K562 (cell line): ENCODE measurements at regions not wholly inside any gene's neighbourhood (a gene's known extent, or its start where the extent isn't known, plus 50 kb on each side); places are given as distances from the start of the nearest gene placed in this dataset.

Source experiments
- ATAC-seq: fragments of 200-7000 bp; cut with Tn5 transposase; 3 replicates; pipeline ENCODE4 v1.9.1; 2020; ENCODE audit warnings: moderate library complexity
- BruUV-seq: library from RNA; stranded (reverse); fragments of 400-500 nt; replicated peaks from 2 replicates; lab custom pipeline; 2021; lab: Mats Ljungman, UMichigan
- CTCF ChIA-PET: fragments of 300-600 bp; formaldehyde crosslinking; extraction: SDS; loops from one replicate; lab custom pipeline; 2021; ENCODE audit warnings: low intra/inter-chr PET ratio; lab: Yijun Ruan, JAX
- POLR2A ChIA-PET: fragments of 300-600, 350-650 bp; sonication (Branson Sonifier 250); formaldehyde crosslinking; extraction: SDS; loops from one replicate; lab custom pipeline; 2021; ENCODE audit warnings: antibody characterized with exemption, inconsistent platforms; lab: Yijun Ruan, JAX
- DNase-seq, 4 experiments: peaks; one replicate each; pipeline versions ENCODE4 v3.0.0 to v3.0.0-alpha.2; 2011 to 2018; ENCODE audit warnings: low spot score in 3 of 4, mixed read lengths in 3 of 4; ENCODE audit errors: extremely low read depth in 1 of 4
- FAIRE-seq: peaks from 2 replicates; lab custom pipeline; 2011; peaks lifted over from hg19 to GRCh38; lab: Jason Lieb, UNC
- H2AFZ ChIP-seq: 2 replicates; pipeline ENCODE4 v1.6.0; 2011; ENCODE audit warnings: low read depth, low read length, control low read depth, inconsistent platforms
- H3K27ac ChIP-seq: fragments of 200-600 bp; 3 replicates; pipeline ENCODE4 v1.8.0; 2011; ENCODE audit warnings: low read depth, mild to moderate bottlenecking, control low read depth, inconsistent platforms, low read length, moderate library complexity, mixed read lengths; ENCODE audit errors: extremely low read depth
- H3K27me3 ChIP-seq, 2 experiments: fragments of 300-600 bp in 1 of 2; 2 replicates in 1 of 2; 3 replicates in 1 of 2; pipeline versions ENCODE4 v1.6.0 to v1.8.0; 2011; ENCODE audit warnings: inconsistent platforms in 2 of 2, low read length in 2 of 2, mild to moderate bottlenecking in 1 of 2, mixed read lengths in 1 of 2, moderate library complexity in 1 of 2; ENCODE audit not compliant: control insufficient read depth in 2 of 2, insufficient read depth in 2 of 2
- H3K36me3 ChIP-seq: fragments of 300-600 bp; 3 replicates; pipeline ENCODE4 v1.8.0; 2011; ENCODE audit warnings: mild to moderate bottlenecking, low read length, inconsistent platforms; ENCODE audit not compliant: control insufficient read depth, insufficient read depth
- H3K4me1 ChIP-seq, 2 experiments: fragments of 200-600 bp in 1 of 2; replicated peaks in 1 of 2; 2 replicates in 1 of 2; 3 replicates in 1 of 2; pipeline versions ENCODE4 v1.5.1 to v1.8.0; 2011; ENCODE audit warnings: inconsistent platforms in 2 of 2, low read length in 2 of 2, mild to moderate bottlenecking in 1 of 2, mixed read lengths in 1 of 2, moderate library complexity in 1 of 2; ENCODE audit not compliant: control insufficient read depth in 2 of 2, insufficient read depth in 2 of 2
- H3K4me2 ChIP-seq: 2 replicates; pipeline ENCODE4 v1.6.1; 2011; ENCODE audit warnings: low read length, control low read depth, inconsistent platforms, mixed read lengths; ENCODE audit not compliant: insufficient read depth
- H3K4me3 ChIP-seq: fragments of 200-600 bp; sonication (generic), shearing (Covaris generic); 2 replicates; pipeline ENCODE4 v1.5.1; 2016; ENCODE audit warnings: control low read depth, inconsistent platforms
- H3K79me2 ChIP-seq: fragments of 200-600 bp; 3 replicates; pipeline ENCODE4 v1.8.0; 2011; ENCODE audit warnings: low read length, inconsistent platforms; ENCODE audit not compliant: control insufficient read depth, insufficient read depth
- H3K9ac ChIP-seq, 2 experiments: 2 replicates each; pipeline versions ENCODE4 v1.6.0 to v1.6.1; 2011; ENCODE audit warnings: low read depth in 2 of 2, low read length in 2 of 2, control low read depth in 1 of 2, inconsistent platforms in 1 of 2, mild to moderate bottlenecking in 1 of 2, mixed read lengths in 1 of 2; ENCODE audit not compliant: insufficient read depth in 1 of 2
- H3K9me1 ChIP-seq: one replicate; pipeline ENCODE4 v1.6.0; 2011; ENCODE audit warnings: inconsistent platforms, mild to moderate bottlenecking, low read length, moderate library complexity; ENCODE audit not compliant: control insufficient read depth, insufficient read depth
- H3K9me3 ChIP-seq: replicated peaks from 2 replicates; pipeline ENCODE4 v1.5.1; 2011; ENCODE audit warnings: low read depth, low read length, inconsistent platforms; ENCODE audit not compliant: control insufficient read depth, insufficient read depth
- H4K20me1 ChIP-seq: replicated peaks from 2 replicates; pipeline ENCODE4 v1.6.1; 2011; ENCODE audit warnings: low read length, inconsistent platforms, mixed read lengths; ENCODE audit not compliant: control insufficient read depth, insufficient read depth
- BCL6 ChIP-seq: fragments of 250-450 bp; sonication (Bioruptor Pico); IDR thresholded peaks from 2 replicates; pipeline ENCODE4 v1.4.0; 2020
- BCOR ChIP-seq: fragments of 450-650 bp; IDR thresholded peaks from 2 replicates; pipeline ENCODE4 v1.6.1; 2016
- HNRNPUL1 ChIP-seq: fragments of 200-400 bp; formaldehyde crosslinking; IDR thresholded peaks from 2 replicates; pipeline ENCODE4 v1.6.1; 2017; ENCODE audit warnings: low read length
- KLF16 ChIP-seq: IDR thresholded peaks from 2 replicates; pipeline ENCODE4 v1.6.1; 2016; ENCODE audit warnings: antibody characterized with exemption
- KLF6 ChIP-seq: fragments of 250-450 bp; sonication (Bioruptor Pico); IDR thresholded peaks from 2 replicates; pipeline ENCODE4 v1.4.0; 2020; ENCODE audit warnings: mild to moderate bottlenecking, moderate library complexity, borderline replicate concordance
- SMAD3 ChIP-seq: fragments of 450-650 bp; formaldehyde crosslinking; conservative IDR thresholded peaks from 2 replicates; pipeline ENCODE4 v1.4.0; 2020; ENCODE audit warnings: mild to moderate bottlenecking
- SNRNP70 ChIP-seq: fragments of 200-400 bp; formaldehyde crosslinking; optimal IDR thresholded peaks from 2 replicates; pipeline ENCODE3; 2017; ENCODE audit warnings: low read depth, low read length
- SP2 ChIP-seq: IDR thresholded peaks from 2 replicates; pipeline ENCODE4 v1.6.1; 2011; ENCODE audit warnings: mild to moderate bottlenecking, low read depth, low read length, moderate library complexity; ENCODE audit not compliant: poor library complexity, severe bottlenecking; ENCODE audit errors: extremely low read depth
- TCF7L2 ChIP-seq: fragments of 150-350 bp; IDR thresholded peaks from 2 replicates; pipeline ENCODE4 v1.6.1; 2016; ENCODE audit warnings: low read depth, mild to moderate bottlenecking, low read length, moderate library complexity
- ZNF197 ChIP-seq: fragments of 200-800 bp; sonication (Bioruptor generic); IDR thresholded peaks from 2 replicates; pipeline ENCODE4 v1.6.1; 2016; ENCODE audit warnings: low read depth, missing genetic modification characterization, missing compliant biosample characterization
- WGBS: fragments of 100-300 bp; shearing (Covaris generic); methylation state at CpG from one replicate; pipeline ENCODE4 v1.1.6; 2016; ENCODE audit warnings: low coverage, mixed read lengths; ENCODE audit not compliant: insufficient coverage; ENCODE audit errors: missing lambda C conversion rate; 5-methylcytosine and 5-hydroxymethylcytosine counted together
- in situ Hi-C: fragments of 300-500 bp; cut with MboI; formaldehyde crosslinking; loops from 4 replicates; pipeline ENCODE4 v1.15.0; 2018; ENCODE audit warnings: inconsistent platforms, mixed read lengths
- intact Hi-C: fragments of 100-400 bp; cut with micrococcal nuclease; formaldehyde crosslinking; loops from 2 replicates; pipeline ENCODE4 v1.14.2; 2022
- TF ChIP-seq, protein P1 (sequence below): fragments of 450-650 bp; IDR thresholded peaks from 2 replicates; pipeline ENCODE4 v1.6.1; 2017; ENCODE audit warnings: antibody characterized with exemption
- TF ChIP-seq, protein P2 (sequence below): fragments of 250-450 bp; sonication (Bioruptor Pico); IDR thresholded peaks from 2 replicates; pipeline ENCODE4 v1.8.0; 2022; ENCODE audit warnings: moderate library complexity, mild to moderate bottlenecking, inconsistent platforms
- TF ChIP-seq, protein P3 (sequence below): fragments of 150-350 bp; IDR thresholded peaks from 2 replicates; pipeline ENCODE4 v1.6.1; 2014; ENCODE audit warnings: low read depth, mild to moderate bottlenecking, low read length, borderline replicate concordance
- TF ChIP-seq, protein P4 (sequence below): fragments of 450-650 bp; IDR thresholded peaks from 2 replicates; pipeline ENCODE4 v1.6.1; 2016; ENCODE audit warnings: missing biosample characterization, missing genetic modification characterization

DNA sequence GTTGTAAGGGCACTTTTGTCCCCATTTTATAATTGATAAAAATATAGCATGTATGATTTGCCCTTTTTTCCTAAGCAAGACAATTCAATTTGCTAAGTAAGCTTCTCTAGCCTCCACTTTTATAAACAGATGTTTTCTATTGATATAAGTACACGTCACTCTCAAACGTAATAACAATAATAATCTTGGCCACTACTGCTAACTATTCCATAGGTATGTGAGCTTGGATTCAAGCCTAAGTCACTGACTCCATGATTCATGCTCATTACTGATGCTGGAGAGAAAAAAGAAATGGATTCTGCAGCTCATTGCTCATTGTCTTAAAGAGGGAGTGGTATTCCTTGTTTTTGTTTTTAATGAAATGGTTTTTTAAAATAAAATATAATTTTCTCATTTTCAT is 661.0 kb downstream of the GALC start:
- ATAC-seq = no peak
- H3K4me2 ChIP-seq = no peak overlapping the region
- no peak for TF ChIP-seq SMAD3 (CRISPR knock-in tag)
- no peak for TF ChIP-seq ZNF197 (CRISPR knock-in tag)
- no peak for TF ChIP-seq TCF7L2
- no peak for TF ChIP-seq BCL6 (CRISPR knock-in tag)
- TF ChIP-seq HNRNPUL1 = no peak
- no peak for TF ChIP-seq KLF16
- TF ChIP-seq, protein P1, sequence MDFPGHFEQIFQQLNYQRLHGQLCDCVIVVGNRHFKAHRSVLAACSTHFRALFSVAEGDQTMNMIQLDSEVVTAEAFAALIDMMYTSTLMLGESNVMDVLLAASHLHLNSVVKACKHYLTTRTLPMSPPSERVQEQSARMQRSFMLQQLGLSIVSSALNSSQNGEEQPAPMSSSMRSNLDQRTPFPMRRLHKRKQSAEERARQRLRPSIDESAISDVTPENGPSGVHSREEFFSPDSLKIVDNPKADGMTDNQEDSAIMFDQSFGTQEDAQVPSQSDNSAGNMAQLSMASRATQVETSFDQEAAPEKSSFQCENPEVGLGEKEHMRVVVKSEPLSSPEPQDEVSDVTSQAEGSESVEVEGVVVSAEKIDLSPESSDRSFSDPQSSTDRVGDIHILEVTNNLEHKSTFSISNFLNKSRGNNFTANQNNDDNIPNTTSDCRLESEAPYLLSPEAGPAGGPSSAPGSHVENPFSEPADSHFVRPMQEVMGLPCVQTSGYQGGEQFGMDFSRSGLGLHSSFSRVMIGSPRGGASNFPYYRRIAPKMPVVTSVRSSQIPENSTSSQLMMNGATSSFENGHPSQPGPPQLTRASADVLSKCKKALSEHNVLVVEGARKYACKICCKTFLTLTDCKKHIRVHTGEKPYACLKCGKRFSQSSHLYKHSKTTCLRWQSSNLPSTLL = no peak
- TF ChIP-seq, protein P2, sequence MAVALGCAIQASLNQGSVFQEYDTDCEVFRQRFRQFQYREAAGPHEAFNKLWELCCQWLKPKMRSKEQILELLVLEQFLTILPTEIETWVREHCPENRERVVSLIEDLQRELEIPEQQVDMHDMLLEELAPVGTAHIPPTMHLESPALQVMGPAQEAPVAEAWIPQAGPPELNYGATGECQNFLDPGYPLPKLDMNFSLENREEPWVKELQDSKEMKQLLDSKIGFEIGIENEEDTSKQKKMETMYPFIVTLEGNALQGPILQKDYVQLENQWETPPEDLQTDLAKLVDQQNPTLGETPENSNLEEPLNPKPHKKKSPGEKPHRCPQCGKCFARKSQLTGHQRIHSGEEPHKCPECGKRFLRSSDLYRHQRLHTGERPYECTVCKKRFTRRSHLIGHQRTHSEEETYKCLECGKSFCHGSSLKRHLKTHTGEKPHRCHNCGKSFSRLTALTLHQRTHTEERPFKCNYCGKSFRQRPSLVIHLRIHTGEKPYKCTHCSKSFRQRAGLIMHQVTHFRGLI (CRISPR knock-in tag) = no peak
- TF ChIP-seq KLF6 = no peak
- TF ChIP-seq, protein P3, sequence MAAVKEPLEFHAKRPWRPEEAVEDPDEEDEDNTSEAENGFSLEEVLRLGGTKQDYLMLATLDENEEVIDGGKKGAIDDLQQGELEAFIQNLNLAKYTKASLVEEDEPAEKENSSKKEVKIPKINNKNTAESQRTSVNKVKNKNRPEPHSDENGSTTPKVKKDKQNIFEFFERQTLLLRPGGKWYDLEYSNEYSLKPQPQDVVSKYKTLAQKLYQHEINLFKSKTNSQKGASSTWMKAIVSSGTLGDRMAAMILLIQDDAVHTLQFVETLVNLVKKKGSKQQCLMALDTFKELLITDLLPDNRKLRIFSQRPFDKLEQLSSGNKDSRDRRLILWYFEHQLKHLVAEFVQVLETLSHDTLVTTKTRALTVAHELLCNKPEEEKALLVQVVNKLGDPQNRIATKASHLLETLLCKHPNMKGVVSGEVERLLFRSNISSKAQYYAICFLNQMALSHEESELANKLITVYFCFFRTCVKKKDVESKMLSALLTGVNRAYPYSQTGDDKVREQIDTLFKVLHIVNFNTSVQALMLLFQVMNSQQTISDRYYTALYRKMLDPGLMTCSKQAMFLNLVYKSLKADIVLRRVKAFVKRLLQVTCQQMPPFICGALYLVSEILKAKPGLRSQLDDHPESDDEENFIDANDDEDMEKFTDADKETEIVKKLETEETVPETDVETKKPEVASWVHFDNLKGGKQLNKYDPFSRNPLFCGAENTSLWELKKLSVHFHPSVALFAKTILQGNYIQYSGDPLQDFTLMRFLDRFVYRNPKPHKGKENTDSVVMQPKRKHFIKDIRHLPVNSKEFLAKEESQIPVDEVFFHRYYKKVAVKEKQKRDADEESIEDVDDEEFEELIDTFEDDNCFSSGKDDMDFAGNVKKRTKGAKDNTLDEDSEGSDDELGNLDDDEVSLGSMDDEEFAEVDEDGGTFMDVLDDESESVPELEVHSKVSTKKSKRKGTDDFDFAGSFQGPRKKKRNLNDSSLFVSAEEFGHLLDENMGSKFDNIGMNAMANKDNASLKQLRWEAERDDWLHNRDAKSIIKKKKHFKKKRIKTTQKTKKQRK = no peak
- TF ChIP-seq, protein P4, sequence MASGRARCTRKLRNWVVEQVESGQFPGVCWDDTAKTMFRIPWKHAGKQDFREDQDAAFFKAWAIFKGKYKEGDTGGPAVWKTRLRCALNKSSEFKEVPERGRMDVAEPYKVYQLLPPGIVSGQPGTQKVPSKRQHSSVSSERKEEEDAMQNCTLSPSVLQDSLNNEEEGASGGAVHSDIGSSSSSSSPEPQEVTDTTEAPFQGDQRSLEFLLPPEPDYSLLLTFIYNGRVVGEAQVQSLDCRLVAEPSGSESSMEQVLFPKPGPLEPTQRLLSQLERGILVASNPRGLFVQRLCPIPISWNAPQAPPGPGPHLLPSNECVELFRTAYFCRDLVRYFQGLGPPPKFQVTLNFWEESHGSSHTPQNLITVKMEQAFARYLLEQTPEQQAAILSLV = no peak
- TF ChIP-seq SP2 = no peak
- TF ChIP-seq BCOR = no peak
- no peak for TF ChIP-seq SNRNP70

More for the DNA sequence above, 661.0 kb downstream of the GALC start:
- POLR2A ChIA-PET = no interaction called here
- Histone ChIP-seq H3K36me3 (no peaks in the 10 kb centered on the region), H3K27me3 (no peaks in the 10 kb centered on the region), H3K27ac (no peak overlapping the region), H4K20me1 (no peaks in the 10 kb centered on the region), H3K9me3 (no peaks in the 10 kb centered on the region), H3K9ac (no peak overlapping the region), H3K4me3 (no peak overlapping the region), H3K4me1 (no peaks in the 10 kb centered on the region), H3K9me1 (no peaks in the 10 kb centered on the region), H3K79me2 (no peaks in the 10 kb centered on the region), H2AFZ (no peak overlapping the region)
- DNase-seq (no peak), FAIRE-seq (no peak)
- in situ Hi-C loops (no loop called here), intact Hi-C loops (no loop called here)
- no TSS peak for BruUV-seq
- CTCF ChIA-PET = no interaction called here
- 0% methylated on average over 2 of the region's 2 CpGs for whole genome bisulfite sequencing
